ENCODE measurements at regions not wholly inside any gene's neighbourhood (a gene's known extent, or its start where the extent isn't known, plus 50 kb on each side); places are given as distances from the start of the nearest gene placed in this dataset.

DNA sequence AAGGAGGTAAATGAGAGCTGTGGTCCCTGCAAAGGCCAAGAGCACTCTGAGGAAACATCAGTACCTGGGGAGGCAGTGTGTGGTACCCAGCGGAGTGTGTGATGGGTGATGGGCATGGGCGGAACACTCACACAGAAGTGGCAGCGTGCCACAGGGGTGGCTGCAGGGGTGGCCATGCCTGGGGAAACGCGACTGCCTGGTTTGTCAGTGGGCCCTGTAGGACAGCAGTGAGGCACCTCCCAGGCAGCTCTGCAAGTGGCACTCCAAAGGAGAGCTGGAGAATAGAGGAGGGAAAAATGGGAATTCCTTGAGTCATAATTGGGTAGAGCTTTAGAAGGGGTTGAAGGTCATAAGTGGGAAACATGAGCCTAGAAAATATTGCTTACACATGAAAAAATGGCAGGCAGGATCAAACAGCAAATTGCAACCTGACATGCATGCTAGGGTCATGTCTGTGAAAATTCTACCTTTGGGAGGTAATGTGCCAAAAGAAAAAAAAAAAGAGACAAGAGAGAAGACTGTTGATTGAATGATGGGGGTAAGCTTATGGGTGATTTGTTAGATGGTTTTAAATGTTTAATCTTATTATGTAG lies 138.4 kb downstream of the RPLP1 start:
- Histone ChIP-seq H3K4me3 (ENCODE audit: low read length) (no peak overlapping the region), H3K27me3 (ENCODE audit: insufficient read depth, low read length) (no peaks in the 10 kb centered on the region), H3K9me3 (ENCODE audit: low read depth, low read length) (no peaks in the 10 kb centered on the region), H3K4me1 (ENCODE audit: insufficient read depth, low read length) (peaks cover 35% of the 10 kb centered on the region)

DNA sequence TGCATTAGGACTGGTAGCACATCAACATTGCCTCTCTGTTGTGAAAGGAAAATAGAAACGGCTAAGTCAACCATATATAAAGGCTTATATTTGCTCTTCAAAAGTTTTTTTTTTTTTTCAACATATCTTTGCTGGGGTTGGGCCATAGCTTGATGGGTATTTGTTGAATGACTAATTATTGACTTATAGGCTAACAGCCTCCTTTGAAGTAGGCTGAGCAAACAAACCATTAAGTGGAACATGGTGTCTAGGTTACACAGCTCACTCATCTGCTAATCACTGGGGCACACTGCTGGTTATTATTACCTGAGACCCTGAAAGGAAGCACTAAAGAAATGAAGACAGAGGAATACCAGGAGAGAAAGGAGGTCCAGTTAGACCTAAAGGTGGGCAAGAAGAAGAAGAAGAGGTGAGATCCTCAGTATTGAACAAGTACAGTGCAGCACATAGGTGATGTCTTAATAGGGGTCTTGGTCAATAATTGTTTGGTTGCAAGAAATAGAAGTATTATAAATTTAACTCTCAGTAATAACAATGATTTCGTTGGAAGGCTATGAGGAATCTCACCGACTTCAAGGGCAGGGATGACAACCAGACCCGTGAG lies 139.4 kb downstream of the RPLP1 start:
- no peaks in the 10 kb centered on the region for H3K27me3 ChIP-seq (ENCODE audit: insufficient read depth, low read length)

DNA sequence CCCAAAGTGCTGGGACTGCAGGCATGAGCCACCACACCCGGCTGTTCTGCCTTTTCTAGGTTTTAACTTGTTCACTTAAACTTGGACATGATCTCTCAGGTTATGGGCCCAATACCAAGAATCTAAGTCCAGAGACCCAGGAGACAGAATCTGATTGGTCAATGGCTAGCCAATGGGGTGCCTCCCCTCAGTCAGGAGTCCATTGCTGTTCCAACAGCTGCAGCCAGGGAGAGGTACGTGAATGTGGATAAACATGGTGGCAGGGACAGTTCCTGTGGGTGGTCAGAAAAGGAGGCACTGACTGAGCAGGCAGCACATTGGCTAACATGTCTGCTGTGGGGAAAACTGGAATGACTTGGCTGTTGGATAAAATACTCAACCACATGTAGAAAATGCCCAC lies 140.3 kb downstream of the RPLP1 start:
- Histone ChIP-seq H3K4me1 (ENCODE audit: insufficient read depth, low read length) (peaks cover 26% of the 10 kb centered on the region), H3K27me3 (ENCODE audit: insufficient read depth, low read length) (no peaks in the 10 kb centered on the region), H3K4me3 (ENCODE audit: low read length) (no peak overlapping the region), H3K9me3 (ENCODE audit: low read depth, low read length) (no peaks in the 10 kb centered on the region)

More for the DNA sequence above, 139.4 kb downstream of the RPLP1 start:
- peaks cover 35% of the 10 kb centered on the region for H3K4me1 ChIP-seq (ENCODE audit: insufficient read depth, low read length)
- no peak overlapping the region for H3K4me3 ChIP-seq (ENCODE audit: low read length)
- H3K9me3 ChIP-seq (ENCODE audit: low read depth, low read length) = no peaks in the 10 kb centered on the region

DNA sequence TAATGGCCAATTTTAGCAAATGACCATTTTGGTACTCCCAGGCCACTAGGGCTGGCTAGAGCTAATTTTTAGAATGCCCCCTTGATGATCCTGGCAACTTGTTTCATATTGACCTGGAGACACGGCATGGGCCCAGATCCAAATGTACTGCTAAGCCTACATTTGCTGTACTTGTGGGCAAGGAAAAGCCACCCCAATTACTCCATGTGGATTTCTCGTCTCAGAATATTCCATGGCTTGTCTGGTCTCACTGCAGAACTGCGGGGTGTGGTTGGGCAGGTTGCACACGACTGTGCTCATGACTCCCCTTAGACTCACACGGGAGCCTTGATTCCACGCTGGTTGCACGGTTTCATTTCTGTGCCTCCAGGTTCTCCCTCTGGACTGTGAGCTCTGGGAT lies 140.9 kb downstream of the RPLP1 start:
- no peaks in the 10 kb centered on the region for H3K9me3 ChIP-seq (ENCODE audit: low read depth, low read length)
- H3K4me3 ChIP-seq (ENCODE audit: low read length) = no peak overlapping the region
- H3K4me1 ChIP-seq (ENCODE audit: insufficient read depth, low read length) = peaks cover 21% of the 10 kb centered on the region
- H3K27me3 ChIP-seq (ENCODE audit: insufficient read depth, low read length) = no peaks in the 10 kb centered on the region

DNA sequence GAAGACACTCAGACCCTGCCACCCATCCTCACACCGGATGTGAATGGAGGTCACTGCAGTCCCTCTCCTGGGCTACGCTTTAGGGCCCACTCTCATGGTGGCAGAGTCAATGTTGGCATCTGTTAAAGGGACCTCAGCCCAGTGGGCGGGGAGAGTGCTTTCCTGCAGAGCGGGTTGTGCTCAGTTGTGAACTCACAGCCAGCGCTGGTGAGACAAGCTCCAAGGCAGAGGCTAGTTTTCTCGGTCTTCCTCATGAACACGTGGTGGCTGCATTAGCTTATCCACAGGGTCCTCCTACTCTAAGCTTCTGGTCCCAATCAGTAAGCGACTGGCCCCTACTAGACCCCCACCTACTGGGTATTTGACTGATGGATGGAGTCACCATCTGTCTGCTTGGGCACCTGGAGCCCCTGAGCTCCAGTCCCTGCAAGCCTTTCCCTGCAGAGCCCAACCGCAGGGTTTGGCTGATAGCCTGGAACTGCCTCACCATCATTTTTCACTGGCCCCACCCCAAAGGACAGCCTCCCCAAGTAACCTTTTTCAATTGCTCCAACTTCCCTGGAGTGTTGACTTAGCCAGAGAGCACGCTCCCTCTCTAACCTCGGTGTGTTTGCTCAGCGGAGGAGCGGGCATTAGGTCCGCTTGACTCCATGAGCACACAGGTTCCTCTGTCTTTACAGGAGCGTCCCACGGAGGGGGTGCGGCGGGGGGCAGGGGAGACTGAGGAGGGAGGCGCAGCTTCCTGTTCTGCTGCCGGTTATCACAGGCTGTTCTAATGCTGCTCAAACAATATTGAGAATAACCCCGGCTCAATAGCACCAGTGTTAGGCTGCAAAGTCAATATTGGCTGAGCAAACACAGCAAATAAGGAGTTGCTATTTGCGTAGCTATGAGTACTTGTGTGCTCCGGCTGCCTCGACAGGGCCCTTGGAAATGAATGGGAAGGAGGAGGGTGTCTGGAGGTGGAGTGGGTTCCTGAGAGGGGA lies 141.7 kb downstream of the RPLP1 start:
- no peaks in the 10 kb centered on the region for H3K9me3 ChIP-seq (ENCODE audit: low read depth, low read length)
- no peak overlapping the region for H3K4me3 ChIP-seq (ENCODE audit: low read length)
- peaks cover 20% of the 10 kb centered on the region for H3K4me1 ChIP-seq (ENCODE audit: insufficient read depth, low read length)
- no peaks in the 10 kb centered on the region for H3K27me3 ChIP-seq (ENCODE audit: insufficient read depth, low read length)

DNA sequence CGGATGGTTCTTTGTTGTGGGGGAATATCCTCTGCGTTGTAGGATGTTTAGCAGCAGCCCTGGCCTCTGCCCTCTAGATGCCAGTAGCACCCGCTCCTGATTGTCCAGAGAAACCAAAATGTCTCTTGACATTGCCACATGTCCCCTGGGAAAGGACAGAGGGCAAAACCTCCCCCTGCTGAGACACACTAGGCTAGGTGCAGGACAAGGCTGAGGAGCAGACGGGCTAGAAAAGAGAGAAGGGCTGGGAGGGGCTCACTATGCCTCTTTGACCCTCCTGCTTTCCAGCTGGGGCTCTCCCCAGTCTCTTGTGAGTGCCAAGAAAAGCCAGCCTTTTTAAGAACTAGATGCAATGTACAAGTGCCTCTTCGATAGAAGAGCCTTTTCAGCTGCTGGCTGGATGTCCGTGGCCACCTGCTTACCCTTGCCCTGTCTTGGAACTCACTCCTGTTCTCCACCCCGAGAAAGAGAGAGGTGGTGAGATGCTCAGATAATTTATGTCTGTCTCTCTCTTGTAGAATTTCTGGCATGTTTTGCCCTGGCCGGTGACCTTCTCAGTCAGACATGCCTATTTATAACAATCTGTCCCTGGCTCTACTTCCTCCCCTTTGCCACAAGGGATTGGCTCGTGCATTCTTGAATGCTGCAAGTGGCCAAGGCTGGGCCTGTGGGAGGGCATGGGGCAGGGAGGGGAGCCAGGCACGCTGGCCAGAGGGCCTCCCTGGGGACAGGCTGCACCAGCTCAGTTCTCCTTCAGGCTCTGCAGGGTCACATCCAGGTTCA lies 142.6 kb downstream of the RPLP1 start:
- Histone ChIP-seq H3K9me3 (ENCODE audit: low read depth, low read length) (no peaks in the 10 kb centered on the region), H3K4me3 (ENCODE audit: low read length) (no peak overlapping the region), H3K27me3 (ENCODE audit: insufficient read depth, low read length) (no peaks in the 10 kb centered on the region), H3K4me1 (ENCODE audit: insufficient read depth, low read length) (peaks cover 20% of the 10 kb centered on the region)

DNA sequence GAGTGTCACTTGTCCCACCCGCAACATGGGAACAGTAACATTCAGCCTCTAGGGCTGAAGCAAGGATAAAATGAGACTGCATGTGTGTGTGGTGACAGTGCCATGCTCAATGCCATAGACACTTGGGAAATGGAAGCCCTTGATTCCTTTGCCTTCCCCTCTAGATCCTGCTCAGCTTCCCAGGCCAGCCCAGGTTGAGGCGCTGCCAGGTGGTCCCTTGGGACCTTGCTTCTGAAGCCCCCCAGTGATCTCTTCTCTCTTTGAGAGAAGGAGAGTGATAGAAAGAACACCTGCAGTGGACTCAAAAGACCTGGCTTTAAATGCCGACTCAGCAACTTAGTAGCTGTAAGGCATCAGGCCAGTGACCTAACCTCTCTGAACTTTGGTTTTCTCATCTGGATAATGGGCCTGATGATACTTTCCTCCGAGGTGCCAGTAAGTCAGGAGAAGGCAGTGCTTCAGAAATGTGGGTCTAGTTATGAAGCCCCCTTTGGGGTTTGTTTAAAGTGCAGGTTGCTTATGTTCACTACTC lies 144.5 kb downstream of the RPLP1 start:
- H3K27me3 ChIP-seq (ENCODE audit: insufficient read depth, low read length) = no peaks in the 10 kb centered on the region
- H3K9me3 ChIP-seq (ENCODE audit: low read depth, low read length) = no peaks in the 10 kb centered on the region
- H3K4me3 ChIP-seq (ENCODE audit: low read length) = no peak overlapping the region
- peaks cover 20% of the 10 kb centered on the region for H3K4me1 ChIP-seq (ENCODE audit: insufficient read depth, low read length)

DNA sequence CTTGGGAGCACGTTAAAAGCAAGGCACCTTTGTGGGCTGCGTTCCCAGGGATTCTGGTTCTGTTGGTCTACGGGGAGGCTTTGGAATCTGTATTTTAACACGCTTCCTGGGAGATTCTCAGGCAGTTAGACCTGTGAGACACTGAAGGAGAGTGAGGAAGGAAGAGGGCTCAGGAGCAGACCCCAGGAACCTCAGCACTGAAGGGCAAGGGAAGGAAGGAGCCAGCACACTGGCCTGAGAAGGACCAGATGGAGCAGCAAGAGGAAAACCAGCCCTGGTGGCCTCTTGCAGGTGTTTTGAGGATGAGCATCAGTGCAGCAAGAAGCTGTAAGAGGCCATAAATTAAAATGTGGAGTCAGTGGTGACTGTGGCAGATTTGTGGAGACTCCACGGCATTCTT lies 146.7 kb downstream of the RPLP1 start:
- no peaks in the 10 kb centered on the region for H3K9me3 ChIP-seq (ENCODE audit: low read depth, low read length)
- H3K27me3 ChIP-seq (ENCODE audit: insufficient read depth, low read length) = no peaks in the 10 kb centered on the region
- H3K4me3 ChIP-seq (ENCODE audit: low read length) = no peak overlapping the region
- peaks cover 25% of the 10 kb centered on the region for H3K4me1 ChIP-seq (ENCODE audit: insufficient read depth, low read length)

DNA sequence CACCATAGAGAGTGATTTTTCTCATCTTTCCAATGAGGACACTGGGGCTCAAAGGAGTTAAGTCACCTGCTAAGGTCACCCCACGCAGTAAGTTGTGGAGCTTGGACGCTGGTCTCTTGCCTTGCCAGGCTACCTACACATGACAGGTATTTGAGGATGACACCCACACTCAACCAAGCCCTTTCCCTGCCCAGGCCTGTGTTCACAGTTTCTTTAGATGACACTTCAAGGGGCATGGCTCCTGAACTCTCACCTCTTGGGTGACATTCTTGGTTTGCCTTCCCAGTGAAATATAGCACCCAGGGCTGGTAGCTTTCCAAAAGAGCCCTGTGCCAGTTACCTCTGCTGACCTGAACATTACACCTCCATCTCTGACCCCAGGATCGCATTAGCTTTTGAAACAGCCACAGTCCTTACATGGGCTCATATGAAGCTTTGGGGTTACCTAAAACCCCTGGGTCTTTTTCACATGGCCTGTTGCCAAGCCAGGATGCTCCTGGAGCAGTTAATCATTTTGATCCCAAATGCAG lies 148.0 kb downstream of the RPLP1 start:
- Histone ChIP-seq H3K4me3 (ENCODE audit: low read length) (no peak overlapping the region), H3K4me1 (ENCODE audit: insufficient read depth, low read length) (peaks cover 20% of the 10 kb centered on the region), H3K9me3 (ENCODE audit: low read depth, low read length) (no peaks in the 10 kb centered on the region), H3K27me3 (ENCODE audit: insufficient read depth, low read length) (no peaks in the 10 kb centered on the region)

DNA sequence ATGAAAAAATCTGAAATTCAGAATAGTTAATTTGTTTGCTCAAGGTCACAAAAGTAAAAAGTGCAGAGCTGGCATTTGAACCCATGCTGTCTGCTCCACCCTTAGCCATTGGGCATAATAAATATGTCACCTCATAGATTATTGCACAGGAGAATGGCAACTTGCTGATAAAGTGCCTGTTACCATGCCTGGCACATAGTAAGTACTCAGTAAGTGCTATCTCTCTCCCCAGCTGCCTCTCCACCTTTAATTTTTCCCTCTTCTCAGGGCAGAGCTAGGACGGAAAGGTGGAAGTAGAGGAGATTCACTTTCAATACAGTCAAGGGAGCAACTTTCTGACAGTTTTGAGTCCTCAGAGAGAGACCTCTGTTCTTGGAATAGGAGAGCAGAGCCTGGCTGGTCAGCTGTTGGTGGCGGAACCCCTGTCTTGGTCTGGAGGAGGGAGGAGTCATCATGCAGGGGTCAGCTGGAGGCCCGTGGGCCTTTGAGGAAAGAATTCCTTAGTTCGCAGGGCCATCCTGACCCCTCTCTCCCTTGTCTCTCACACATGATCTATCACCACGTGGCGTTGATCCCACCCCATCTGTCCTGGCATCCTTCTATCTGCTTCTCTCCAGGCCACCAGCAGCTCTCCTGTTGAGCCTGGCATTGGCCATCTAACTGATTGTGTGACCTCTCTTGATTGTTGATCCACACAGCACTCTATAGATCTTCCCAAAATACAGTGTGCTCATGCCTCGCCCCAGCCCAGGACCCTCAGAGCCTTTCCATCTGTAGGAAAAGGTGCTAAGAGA lies 149.3 kb downstream of the RPLP1 start:
- Histone ChIP-seq H3K4me3 (ENCODE audit: low read length) (no peak overlapping the region), H3K4me1 (ENCODE audit: insufficient read depth, low read length) (peaks cover 29% of the 10 kb centered on the region), H3K9me3 (ENCODE audit: low read depth, low read length) (no peaks in the 10 kb centered on the region), H3K27me3 (ENCODE audit: insufficient read depth, low read length) (no peaks in the 10 kb centered on the region)

DNA sequence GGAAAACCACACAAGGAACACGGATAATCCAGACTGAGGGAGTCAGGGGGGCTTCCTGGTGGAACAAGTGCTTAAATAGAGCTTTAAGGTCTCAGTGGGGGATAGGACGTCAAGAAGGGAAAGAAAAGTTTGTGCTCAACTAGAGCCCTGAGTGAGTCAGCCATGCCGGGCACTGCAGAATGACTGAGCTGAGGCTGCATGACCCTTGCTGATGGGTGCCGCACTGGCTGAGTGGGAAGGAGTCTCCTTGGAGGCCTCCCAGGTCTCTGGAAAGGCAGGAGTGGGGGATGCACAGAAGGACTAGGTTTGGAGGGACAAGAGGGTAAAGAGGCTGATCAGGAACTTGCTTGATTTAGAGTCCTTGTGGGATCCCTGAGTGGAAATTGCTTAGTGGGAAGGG lies 150.3 kb downstream of the RPLP1 start:
- H3K9me3 ChIP-seq (ENCODE audit: low read depth, low read length) = no peaks in the 10 kb centered on the region
- H3K4me3 ChIP-seq (ENCODE audit: low read length) = no peak overlapping the region
- peaks cover 37% of the 10 kb centered on the region for H3K4me1 ChIP-seq (ENCODE audit: insufficient read depth, low read length)
- H3K27me3 ChIP-seq (ENCODE audit: insufficient read depth, low read length) = no peaks in the 10 kb centered on the region

DNA sequence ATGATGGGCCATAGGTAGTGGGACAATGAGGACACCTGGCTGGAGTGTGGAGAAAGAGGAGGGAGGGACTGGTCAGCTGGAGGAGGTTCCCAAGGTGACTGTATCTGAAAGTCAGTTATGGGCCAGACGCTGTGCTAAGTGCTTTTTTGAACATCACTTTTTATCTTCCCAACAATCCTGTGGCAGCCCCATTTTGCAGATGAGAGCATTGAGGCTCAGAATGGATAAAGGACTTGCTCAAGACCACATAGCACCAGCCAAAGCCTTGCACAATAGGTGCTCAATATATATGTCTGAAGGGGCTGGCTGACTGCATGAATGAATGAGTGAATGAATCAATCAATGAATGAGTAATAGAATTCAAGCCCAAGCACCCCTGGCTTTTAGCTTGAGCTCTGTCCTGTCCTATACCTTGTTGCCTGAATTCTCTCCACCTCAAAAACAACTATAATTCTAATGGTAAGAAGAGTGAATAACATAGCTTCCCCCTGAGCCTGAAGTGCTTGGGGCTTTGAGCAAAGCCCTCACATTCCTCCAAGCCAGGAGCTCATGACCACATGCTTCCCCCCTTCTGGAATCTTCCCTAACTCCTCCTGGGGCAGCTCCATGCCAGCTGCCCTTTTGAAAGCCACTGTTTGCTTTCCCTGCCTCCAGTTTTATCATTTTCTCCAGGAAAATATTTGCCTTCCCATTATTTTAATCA lies 150.9 kb downstream of the RPLP1 start:
- H3K4me3 ChIP-seq (ENCODE audit: low read length) = no peak overlapping the region
- no peaks in the 10 kb centered on the region for H3K27me3 ChIP-seq (ENCODE audit: insufficient read depth, low read length)
- H3K4me1 ChIP-seq (ENCODE audit: insufficient read depth, low read length) = peaks cover 39% of the 10 kb centered on the region
- H3K9me3 ChIP-seq (ENCODE audit: low read depth, low read length) = no peaks in the 10 kb centered on the region

DNA sequence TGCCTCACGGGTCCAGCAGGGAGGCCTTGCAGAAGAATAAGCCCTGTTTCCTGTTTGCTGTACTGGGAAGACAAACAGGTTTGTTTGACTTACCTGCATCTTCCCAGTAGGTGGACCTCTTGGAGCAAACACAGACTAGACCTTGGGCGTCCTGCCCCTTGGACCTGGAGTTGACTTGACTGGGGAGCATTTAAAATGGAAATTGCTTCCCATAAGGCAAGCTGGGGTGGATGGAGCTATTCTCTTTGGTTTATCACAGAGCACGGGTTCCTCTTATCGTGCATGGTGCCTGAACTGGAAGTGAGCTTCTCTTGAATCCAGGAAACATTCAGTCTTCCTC lies 151.4 kb downstream of the RPLP1 start:
- no peak overlapping the region for H3K4me3 ChIP-seq (ENCODE audit: low read length)
- H3K27me3 ChIP-seq (ENCODE audit: insufficient read depth, low read length) = no peaks in the 10 kb centered on the region
- peaks cover 45% of the 10 kb centered on the region for H3K4me1 ChIP-seq (ENCODE audit: insufficient read depth, low read length)
- H3K9me3 ChIP-seq (ENCODE audit: low read depth, low read length) = no peaks in the 10 kb centered on the region
